ENCODE measurements at regions not wholly inside any gene's neighbourhood (a gene's known extent, or its start where the extent isn't known, plus 50 kb on each side); places are given as distances from the start of the nearest gene placed in this dataset.

DNA sequence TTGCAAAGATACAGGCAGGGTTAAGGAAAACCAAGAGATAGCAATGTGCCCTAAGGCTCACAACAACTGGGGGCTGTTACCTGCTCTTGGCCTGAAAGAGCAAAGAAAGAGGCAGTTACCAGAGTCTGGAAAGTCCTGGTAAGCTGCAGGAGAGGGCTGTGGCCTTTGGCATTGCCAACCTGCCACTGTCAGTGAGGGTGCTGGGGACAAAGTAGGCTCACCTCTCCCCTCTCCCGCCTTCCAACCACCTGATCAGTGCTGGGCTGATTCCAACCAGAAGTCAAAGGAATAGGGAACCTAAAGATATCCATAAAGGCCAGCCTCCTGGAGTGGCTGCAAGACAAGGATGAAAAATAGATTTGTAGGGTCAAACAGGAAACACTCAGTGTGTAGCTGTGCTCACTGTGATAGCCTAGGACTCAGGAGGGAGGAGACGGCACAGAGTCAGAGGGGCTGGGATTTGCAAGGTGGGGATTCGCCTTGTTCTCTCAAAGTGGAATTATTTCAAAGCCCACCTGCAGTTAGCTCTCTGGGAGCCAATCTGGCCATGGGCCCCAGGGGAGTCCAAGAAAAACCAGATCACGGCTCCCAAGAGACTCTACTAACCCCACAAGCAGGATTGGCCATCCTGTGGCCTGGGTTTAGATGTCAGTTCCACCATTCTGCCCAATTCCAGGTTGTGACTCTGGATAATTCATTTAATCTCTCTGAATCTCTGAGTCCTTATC, 204.0 kb upstream of the BCL6 start:
- DNase-seq (ENCODE audit: low read depth, low spot score) = no peak
- CTCF ChIA-PET = interaction anchor here (0.9 kb wide), 1 partner anchor 59 kb away, joined by 3 read pairs; no protein-coding TSS in a partner anchor
- H3K27me3 ChIP-seq (ENCODE audit: control insufficient read depth in 2 of 2, insufficient read depth in 2 of 2, low read length in 2 of 2) = peaks cover 5 to 16% of the 10 kb centered on the region in 2 experiments
- no peaks in the 10 kb centered on the region for H3K36me3 ChIP-seq (ENCODE audit: control insufficient read depth in 2 of 2, extremely low read depth in 1 of 2, insufficient read depth in 2 of 2, low read length in 2 of 2)
- H3K4me1 ChIP-seq (ENCODE audit: control insufficient read depth, extremely low read depth, insufficient read depth, low read length) = no peaks in the 10 kb centered on the region
- H3K9ac ChIP-seq (replicated peaks; ENCODE audit: extremely low read depth, insufficient read depth, low read length) = no peak overlapping the region
- TF ChIP-seq MYC (IDR thresholded peaks at IDR 0.05; ENCODE audit: low read depth, low read length) (no peak), POLR2A (IDR thresholded peaks at IDR 0.05; ENCODE audit: low read depth, low read length) (no peak), FOS (IDR thresholded peaks at IDR 0.05; ENCODE audit: borderline replicate concordance, insufficient read depth, low read length) (no peak)
- TF ChIP-seq, protein P1, sequence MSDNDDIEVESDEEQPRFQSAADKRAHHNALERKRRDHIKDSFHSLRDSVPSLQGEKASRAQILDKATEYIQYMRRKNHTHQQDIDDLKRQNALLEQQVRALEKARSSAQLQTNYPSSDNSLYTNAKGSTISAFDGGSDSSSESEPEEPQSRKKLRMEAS (IDR thresholded peaks at IDR 0.05; ENCODE audit: insufficient read depth, insufficient read length) = no peak
- POLR2A ChIA-PET = no interaction called here
- no peak overlapping the region for H3K4me3 ChIP-seq (replicated peaks in 1 of 3; ENCODE audit: insufficient read depth in 1 of 3, low read depth in 1 of 3, low read length in 3 of 3)
- H3K4me2 ChIP-seq (ENCODE audit: insufficient read depth, low read length) = no peak overlapping the region
- no peaks in the 10 kb centered on the region for H3K9me1 ChIP-seq (replicated peaks; ENCODE audit: control insufficient read depth, extremely low read depth, insufficient read depth, low read length)
- no peaks in the 10 kb centered on the region for H3K79me2 ChIP-seq (ENCODE audit: control insufficient read depth, insufficient read depth, low read length)
- dilution Hi-C loops (cut with MboI; ENCODE audit: extremely low pct_ligation_motif_present, low sequenced_read_pairs) (no loop called here), intact Hi-C loops (cut with micrococcal nuclease) (no loop called here)
- H4K20me1 ChIP-seq (replicated peaks; ENCODE audit: control insufficient read depth, extremely low read depth, insufficient read depth, low read length) = no peaks in the 10 kb centered on the region
- no peak overlapping the region for H2AFZ ChIP-seq (ENCODE audit: low read depth, low read length)
- no peaks in the 10 kb centered on the region for H3K9me3 ChIP-seq (replicated peaks; ENCODE audit: control insufficient read depth, insufficient read depth, low read length)
- no peak for FAIRE-seq
- no TSS peak for BruUV-seq (replicated peaks)
- no peak overlapping the region for H3K27ac ChIP-seq (ENCODE audit: insufficient read depth, low read depth, low read length)

DNA sequence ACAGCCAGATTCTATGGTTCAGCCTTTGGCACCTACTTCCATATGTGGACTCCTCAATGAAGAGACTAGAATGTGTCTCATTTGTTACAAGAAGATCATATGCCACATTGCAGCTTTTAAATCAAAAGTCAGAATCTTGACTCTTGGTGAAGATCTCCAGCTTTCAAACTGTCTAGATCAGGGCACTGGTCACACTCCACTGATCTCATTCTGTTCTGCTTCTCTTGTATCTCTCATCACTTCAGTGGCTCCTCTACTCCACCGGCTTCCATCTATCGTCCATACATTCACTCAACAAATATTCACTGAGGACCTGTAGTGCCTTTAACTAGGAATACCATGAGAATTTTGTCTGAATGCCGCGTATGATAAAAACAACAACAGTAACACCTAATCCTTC, 203.3 kb upstream of the LPP start:
- Histone ChIP-seq H2AFZ (ENCODE audit: low read depth, low read length) (no peak overlapping the region), H4K20me1 (replicated peaks; ENCODE audit: control insufficient read depth, extremely low read depth, insufficient read depth, low read length) (no peaks in the 10 kb centered on the region), H3K9me3 (replicated peaks; ENCODE audit: control insufficient read depth, insufficient read depth, low read length) (no peaks in the 10 kb centered on the region), H3K9ac (replicated peaks; ENCODE audit: extremely low read depth, insufficient read depth, low read length) (no peak overlapping the region), H3K27me3 (ENCODE audit: control insufficient read depth in 2 of 2, insufficient read depth in 2 of 2, low read length in 2 of 2) (peaks cover 2 to 16% of the 10 kb centered on the region in 2 experiments), H3K79me2 (ENCODE audit: control insufficient read depth, insufficient read depth, low read length) (no peaks in the 10 kb centered on the region), H3K4me3 (replicated peaks in 1 of 3; ENCODE audit: insufficient read depth in 1 of 3, low read depth in 1 of 3, low read length in 3 of 3) (no peak overlapping the region), H3K27ac (ENCODE audit: insufficient read depth, low read depth, low read length) (no peak overlapping the region), H3K4me1 (ENCODE audit: control insufficient read depth, extremely low read depth, insufficient read depth, low read length) (no peaks in the 10 kb centered on the region), H3K36me3 (ENCODE audit: control insufficient read depth in 2 of 2, extremely low read depth in 1 of 2, insufficient read depth in 2 of 2, low read length in 2 of 2) (no peaks in the 10 kb centered on the region), H3K4me2 (ENCODE audit: insufficient read depth, low read length) (no peak overlapping the region), H3K9me1 (replicated peaks; ENCODE audit: control insufficient read depth, extremely low read depth, insufficient read depth, low read length) (no peaks in the 10 kb centered on the region)
- intact Hi-C loops (cut with micrococcal nuclease) (no loop called here), dilution Hi-C loops (cut with MboI; ENCODE audit: extremely low pct_ligation_motif_present, low sequenced_read_pairs) (no loop called here)
- ChIA-PET POLR2A (interaction anchor here (0.6 kb wide), 1 partner anchor 414 kb away, joined by 6 read pairs; no protein-coding TSS in a partner anchor), CTCF (no interaction called here)
- BruUV-seq (replicated peaks) = no TSS peak
- FAIRE-seq (no peak), DNase-seq (ENCODE audit: low read depth, low spot score) (no peak)
- TF ChIP-seq FOS (IDR thresholded peaks at IDR 0.05; ENCODE audit: borderline replicate concordance, insufficient read depth, low read length) (no peak), POLR2A (IDR thresholded peaks at IDR 0.05; ENCODE audit: low read depth, low read length) (no peak), EZH2 (IDR thresholded peaks at IDR 0.05; ENCODE audit: borderline replicate concordance, low read depth, low read length, severe bottlenecking) (no peak), POLR2AphosphoS5 (IDR thresholded peaks at IDR 0.05; ENCODE audit: insufficient read depth, low read depth, low read length) (no peak), GATA2 (IDR thresholded peaks at IDR 0.05; ENCODE audit: insufficient read depth, insufficient read length, low read depth, low read length) (no peak)
- TF ChIP-seq, protein P2, sequence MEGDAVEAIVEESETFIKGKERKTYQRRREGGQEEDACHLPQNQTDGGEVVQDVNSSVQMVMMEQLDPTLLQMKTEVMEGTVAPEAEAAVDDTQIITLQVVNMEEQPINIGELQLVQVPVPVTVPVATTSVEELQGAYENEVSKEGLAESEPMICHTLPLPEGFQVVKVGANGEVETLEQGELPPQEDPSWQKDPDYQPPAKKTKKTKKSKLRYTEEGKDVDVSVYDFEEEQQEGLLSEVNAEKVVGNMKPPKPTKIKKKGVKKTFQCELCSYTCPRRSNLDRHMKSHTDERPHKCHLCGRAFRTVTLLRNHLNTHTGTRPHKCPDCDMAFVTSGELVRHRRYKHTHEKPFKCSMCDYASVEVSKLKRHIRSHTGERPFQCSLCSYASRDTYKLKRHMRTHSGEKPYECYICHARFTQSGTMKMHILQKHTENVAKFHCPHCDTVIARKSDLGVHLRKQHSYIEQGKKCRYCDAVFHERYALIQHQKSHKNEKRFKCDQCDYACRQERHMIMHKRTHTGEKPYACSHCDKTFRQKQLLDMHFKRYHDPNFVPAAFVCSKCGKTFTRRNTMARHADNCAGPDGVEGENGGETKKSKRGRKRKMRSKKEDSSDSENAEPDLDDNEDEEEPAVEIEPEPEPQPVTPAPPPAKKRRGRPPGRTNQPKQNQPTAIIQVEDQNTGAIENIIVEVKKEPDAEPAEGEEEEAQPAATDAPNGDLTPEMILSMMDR (IDR thresholded peaks at IDR 0.05; ENCODE audit: extremely low read depth in 1 of 2, insufficient read depth in 1 of 2, low read depth in 1 of 2, low read length in 2 of 2) = no peak
- TF ChIP-seq, protein P1 (IDR thresholded peaks at IDR 0.05; ENCODE audit: insufficient read depth, insufficient read length) = no peak
